ENCODE measurements at regions not wholly inside any gene's neighbourhood (a gene's known extent, or its start where the extent isn't known, plus 50 kb on each side); places are given as distances from the start of the nearest gene placed in this dataset.
"Not testable (repeated sequence)": the region's sequence is repeated elsewhere in the genome, so short reads cannot be mapped to it uniquely, and the experiment has no call there.

DNA sequence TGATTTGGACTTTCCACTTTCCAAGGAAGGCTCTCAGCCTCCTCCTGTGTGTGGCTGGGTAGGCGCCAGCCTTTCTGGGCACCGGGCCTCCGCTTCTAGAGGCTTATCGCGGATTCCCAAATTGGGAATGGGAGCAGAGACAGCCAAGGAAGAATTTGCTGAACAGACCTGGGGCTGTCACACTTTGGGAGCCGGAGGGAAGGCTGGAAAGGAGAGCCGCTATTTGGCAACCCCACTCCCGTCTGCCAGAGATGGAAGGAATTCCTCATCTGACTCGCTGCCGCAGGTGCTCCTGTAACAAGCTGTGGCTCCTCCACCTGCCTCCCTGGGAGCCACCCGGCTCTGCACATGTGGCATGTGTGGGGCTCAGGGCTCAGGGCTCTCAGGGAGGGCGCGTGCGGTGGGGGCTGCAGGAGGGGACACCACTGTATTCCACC, 50.8 kb upstream of the ECHDC3 start:
- DNase-seq: no peak

DNA sequence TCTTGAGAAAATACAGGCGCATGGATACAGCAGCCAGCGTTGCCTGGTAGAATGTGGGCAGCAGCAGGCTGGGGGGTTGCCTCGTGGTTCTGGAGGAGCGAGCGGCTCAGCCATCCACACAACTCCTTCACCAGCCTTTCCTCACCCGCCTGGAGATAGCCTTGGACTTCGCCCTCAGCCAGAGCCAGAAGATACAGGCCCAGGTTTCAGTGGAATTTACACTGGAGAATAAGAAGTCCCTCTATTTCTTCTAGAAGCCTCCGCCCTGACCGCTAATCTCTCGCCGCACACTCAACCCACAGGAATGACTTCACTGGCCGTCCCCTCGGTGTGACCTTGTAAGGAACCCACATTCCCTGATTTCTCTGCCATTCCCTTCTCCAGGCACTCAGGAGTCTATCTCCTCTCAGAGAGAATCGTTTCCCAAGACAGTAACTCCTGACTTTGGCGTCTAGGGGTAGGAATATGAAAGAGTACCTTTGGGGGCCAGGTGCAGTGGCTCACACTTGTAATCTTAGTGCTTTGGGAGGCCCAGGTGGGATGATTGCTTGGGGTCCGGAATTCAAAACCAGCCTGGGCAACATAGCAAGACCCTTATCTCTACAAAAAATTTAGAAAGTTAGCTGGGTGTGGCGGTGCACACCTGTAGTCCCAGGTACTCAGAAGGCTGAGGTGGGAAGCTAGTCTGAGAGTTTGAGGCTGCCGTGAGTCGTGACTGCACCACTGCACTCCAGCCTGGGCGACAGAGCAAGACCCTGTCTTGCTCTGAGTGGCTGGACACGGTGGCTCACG, 52.0 kb upstream of the ECHDC3 start:
- DNase-seq: no peak

DNA sequence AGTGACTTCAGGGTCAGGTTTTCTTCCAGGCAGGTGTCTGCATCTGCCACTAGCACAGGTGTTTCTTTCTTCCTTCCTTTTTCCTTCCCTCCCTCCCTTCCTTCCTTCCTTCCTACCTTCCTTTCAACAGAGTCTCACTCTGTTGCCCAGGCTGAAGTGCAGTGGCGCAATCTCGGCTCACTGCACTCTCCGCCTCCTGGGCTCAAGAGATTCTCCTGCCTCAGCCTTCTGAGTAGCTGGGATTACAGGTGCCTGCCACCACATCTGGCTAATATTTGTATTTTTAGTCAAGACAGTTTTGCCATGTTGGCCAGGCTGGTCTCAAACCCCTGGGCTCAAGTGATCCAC, 53.8 kb upstream of the ECHDC3 start:
- DNase-seq: not testable (repeated sequence)

DNA sequence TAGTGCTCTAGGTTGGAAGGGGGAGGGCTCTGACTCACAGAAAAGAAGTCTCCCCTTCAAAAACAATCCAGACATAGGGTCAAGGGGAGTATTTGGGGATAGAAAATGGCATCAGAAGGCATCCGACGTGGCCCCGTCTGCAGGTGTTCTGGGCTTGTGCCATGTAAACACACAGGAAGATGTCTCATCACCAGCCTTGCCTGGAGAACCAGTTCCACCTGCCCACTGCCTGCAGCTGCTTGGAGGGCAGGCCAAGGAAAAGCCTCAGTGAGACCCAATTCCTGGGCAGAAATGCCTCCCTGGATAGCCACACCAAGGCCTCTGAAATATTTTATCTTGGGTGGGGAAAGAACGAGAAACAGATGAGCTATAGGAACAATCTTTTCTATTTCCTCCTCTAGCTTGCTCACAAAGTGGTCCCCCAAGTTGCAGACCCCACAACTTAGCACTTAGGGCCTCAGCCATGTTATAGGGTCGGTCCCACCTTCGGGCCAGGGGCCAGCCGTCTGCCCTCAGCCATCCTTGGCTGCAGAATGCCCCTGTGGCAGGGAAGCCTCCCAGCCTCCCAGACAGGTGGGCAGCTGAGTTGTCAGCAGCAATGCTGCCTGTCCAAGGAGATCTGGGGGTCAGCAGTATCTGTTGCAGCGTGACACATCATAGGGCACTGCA, 54.3 kb upstream of the ECHDC3 start:
- no peak for DNase-seq

DNA sequence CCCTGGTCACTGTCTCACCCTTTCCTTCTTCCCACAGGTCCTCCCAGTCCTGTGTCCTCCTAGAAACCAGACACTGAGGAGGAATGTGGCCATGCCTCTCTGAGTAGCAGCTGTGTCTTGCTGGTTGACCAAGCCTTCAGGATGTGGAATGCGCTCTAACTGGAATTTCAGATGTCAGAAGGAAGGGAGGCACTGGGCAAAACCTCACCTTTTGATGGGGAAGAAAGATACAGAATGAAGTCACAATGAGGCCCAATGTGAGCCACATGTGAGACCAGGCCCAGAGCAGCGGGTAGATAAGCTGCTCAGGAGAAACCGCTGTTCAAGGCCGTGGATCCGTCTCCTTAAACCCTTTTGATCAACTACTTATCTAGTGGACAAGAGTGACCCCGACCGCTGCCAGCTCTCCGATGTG, 54.8 kb upstream of the ECHDC3 start:
- no peak for DNase-seq

DNA sequence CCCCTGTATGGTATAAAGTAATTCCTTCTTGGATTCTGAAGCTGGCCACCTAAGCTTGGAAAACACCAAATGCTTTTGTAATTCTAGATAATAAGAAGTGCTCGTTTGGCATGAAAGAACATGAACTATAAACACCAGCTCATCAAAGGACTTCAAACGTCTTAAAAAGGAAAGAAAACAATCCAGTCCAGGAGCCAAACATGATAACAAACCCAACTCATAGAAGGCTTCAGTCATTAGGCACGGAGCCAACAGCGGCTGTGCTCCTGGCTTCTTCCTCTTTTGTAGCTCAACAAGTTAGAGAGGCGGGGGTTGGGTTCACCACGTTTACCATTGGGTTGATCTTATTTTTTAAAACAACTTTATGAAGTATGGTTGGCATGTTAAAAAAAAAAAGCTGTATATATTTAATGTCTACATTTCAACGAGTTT, 56.4 kb upstream of the ECHDC3 start:
- peak; percentile 90 for DNase-seq

DNA sequence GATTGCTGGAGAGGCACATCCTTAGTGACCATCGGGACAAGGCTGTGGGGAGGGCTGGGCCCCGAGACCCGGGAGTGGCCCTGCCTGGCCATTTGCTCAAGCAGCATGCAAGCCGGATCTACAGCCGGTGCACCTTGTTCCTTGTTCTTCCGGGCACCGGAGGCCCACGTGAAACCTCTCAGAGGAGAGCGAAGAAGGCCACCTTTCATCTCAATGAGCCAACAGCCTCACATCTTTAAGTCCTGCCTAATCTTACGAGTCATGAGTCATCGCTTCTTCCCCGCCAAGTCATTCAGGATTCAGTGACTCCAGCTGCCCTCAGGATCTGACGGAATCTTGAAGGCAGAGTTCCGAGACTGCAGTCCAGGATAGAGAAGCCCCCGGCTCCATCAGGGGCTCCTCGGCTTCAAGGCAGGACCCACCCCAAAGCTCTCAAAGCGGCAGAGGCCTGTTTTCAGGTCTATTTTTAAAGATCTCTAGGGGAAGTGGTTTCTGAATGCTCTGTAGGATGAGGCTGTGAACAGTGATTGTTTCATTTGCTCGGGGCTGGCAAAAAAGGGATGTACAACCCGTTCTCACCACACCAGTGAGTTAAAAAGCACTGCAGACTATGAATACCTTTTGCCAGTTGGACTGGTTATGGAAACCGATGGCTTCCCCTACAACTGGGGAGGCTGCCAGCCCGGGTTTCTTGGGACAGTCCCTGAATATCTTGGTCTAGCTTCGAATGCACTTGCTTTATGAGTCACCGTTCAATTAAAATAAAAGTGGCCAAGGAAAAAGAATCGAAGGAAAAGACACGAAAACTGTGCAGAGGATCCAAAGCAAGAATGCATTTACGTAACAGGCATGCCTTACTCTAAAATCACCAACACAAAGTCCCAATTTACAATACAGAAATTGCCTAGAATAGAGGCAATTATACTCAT, 57.2 kb upstream of the ECHDC3 start:
- peak; percentile 83 for DNase-seq

DNA sequence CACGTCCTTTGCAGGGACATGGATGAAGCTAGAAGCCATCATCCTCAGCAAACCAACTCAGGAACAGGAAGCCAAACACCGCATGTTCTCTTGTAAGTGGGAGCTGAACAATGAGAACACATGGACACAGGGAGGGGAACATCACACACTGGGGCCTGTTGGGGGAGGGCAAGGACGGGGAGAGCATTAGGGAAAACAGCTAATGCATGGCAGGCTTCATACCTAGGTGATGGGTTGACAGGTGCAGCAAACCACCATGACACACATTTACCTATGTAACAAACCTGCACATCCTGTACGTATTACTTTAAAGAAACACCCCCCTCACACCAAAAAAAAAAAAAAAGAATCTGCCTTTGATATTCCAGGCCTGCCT, 57.9 kb upstream of the ECHDC3 start:
- DNase-seq: not testable (repeated sequence)

DNA sequence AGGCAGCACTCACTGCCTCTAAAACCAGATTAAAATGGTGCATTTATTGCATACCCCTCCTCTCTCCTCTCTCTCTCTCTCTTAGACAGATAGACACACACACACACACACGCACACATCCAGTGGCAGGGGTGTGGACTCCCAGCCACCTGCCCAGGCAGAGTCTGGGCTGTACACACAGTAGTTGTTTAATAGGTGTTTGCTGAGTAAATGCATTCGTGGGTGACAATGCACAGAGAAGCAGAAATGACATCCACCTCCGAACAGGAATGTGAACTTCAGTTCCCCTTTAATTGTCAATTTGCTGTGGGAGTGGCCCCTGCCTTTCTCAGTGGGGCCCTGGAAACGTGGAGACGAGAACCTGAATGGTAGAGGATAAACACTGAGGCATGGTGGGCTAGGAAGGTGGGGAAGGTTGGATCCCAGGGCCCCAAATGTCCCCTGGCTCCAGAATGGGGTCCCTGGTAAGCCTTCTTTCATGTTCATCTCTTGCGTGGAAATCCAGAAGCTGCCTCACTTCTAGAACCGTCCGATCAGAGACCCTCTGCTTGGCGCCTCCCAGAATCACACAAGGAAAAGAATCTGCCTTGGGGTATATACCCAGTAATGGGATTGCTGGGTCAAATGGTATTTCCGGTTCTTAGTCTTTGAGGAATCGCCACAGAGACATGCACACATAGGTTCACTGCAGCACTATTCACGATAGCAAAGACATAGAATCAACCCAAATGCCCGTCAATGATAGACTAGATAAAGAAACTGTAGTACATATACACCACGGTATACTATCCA, 58.5 kb upstream of the ECHDC3 start:
- DNase-seq: no peak

DNA sequence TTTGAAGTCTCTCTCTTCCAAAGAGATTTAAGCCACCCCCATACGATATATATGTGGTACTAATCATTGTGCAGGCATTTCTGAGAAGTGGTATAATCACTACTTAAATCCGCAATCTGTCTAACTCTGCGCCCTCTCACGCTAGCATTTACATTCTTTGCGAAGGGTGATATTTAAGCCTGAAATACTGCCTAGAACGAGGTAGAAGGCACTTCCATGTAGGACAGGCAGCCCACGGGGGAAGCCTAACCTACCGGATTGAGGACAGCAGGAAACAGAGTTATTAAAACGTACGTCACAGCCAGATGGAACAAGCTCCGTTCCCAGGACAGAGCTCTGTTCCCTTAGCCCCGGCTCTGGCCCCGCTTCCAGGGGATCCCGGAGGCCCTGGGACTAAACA, 59.3 kb upstream of the ECHDC3 start:
- no peak for DNase-seq

DNA sequence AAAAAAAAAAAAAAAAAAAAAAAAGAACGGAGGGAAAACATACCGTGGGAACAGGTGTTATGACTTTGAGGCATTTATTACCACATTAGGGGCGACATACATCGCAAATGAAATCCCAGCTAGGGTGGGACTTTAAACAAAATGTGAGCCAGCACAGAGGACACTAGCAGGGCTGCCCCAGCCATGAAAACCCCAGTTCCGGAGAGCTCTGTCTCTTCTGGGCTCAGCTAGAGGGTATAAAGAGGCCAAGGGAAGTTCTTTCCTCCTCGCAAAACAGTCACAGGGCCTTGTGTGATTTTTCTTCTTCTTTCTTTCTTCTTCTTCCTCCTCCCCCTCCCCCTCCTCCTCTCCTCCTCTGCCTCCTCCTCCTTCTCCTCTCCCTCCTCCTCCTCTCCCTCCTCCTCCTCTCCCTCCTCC, 59.9 kb upstream of the ECHDC3 start:
- DNase-seq: no peak

DNA sequence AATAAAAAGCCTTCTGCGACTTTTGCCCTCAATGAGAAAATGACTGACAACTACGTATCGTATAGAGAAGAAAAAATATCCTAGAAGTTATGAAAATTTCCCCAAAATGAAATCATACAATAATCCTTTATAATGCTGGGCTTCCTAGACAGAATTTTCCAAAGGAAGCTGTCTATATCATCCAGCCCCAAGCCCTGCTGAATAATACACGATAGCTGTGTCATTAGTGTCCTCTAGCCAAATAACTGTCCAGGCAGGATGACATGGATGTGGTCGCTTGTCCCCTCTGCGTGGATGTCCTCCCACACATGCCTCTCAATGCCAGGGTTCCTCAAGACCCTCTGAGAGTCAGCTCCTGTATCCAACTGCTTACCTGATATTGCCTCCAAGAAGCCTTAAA, 61.7 kb upstream of the ECHDC3 start:
- no peak for DNase-seq

DNA sequence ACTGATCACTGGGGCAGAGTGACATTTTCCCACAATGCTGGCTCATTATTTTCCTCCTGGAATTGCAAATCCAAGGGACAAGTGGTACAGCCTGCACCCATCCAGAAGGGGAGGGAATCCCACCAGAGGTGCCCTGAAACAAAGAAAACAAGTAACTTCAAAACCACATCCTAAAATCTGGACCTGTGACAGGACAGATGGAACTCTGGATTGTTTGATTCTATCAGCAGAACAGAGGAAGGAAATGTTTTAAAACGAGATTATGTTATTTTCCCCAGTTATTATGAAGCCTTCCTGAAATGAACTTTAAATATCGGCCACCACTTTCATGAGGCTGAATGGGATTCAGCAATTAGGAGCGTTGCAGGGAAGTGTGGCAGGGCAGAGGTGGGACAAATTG, 62.2 kb upstream of the ECHDC3 start:
- no peak for DNase-seq

DNA sequence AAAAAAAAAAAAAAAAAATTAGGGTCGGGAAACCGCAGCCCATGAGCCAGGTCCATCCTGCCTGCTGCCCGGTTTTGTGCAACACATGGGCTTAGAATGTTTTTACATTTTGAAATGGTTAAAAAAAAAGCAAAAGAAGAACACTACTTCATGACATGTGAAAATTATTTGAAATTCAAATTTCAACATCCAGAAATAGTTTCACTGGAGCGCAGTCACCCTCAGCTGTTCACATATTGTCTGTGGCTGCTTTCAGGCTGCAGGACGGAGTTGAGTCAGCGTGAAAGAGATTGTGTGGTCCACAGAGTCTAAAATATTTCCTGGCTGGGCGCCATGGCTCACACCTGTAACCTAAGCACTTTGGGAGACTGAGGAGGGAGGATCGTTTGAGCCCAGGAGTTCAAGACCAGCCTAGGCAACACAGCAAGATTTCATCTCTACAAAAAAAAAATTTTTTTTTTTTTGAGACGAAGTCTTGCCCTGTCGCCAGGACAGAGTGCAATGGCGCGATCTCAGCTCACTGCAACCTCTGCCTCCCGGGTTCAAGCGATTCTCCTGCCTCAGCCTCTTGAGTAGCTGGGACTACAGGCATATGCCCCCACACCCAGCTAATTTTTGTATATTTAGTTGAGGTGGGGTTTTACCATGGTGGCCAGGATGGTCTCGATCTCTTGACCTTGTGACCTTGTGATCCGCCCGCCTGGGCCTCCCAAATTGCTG, 63.9 kb upstream of the ECHDC3 start:
- DNase-seq: no peak

DNA sequence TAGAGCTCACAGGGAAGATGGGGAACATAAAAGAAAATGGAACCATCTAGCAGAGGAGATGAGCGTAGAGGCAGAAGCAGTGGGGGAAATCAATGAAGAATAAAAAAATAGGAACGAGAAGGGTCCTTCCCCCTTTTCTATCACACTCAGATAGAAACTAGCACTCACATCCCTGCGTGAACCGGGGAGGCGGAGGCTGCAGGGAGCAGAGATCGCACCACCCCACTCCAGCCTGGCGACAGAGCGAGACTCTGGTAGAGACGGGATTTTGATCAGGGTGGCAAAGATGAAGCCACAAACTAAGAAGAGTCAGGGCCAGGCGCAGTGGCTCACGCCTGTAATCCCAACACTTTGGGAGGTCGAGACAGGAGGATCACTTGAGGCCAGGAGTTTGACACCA, 64.7 kb upstream of the ECHDC3 start:
- no peak for DNase-seq

DNA sequence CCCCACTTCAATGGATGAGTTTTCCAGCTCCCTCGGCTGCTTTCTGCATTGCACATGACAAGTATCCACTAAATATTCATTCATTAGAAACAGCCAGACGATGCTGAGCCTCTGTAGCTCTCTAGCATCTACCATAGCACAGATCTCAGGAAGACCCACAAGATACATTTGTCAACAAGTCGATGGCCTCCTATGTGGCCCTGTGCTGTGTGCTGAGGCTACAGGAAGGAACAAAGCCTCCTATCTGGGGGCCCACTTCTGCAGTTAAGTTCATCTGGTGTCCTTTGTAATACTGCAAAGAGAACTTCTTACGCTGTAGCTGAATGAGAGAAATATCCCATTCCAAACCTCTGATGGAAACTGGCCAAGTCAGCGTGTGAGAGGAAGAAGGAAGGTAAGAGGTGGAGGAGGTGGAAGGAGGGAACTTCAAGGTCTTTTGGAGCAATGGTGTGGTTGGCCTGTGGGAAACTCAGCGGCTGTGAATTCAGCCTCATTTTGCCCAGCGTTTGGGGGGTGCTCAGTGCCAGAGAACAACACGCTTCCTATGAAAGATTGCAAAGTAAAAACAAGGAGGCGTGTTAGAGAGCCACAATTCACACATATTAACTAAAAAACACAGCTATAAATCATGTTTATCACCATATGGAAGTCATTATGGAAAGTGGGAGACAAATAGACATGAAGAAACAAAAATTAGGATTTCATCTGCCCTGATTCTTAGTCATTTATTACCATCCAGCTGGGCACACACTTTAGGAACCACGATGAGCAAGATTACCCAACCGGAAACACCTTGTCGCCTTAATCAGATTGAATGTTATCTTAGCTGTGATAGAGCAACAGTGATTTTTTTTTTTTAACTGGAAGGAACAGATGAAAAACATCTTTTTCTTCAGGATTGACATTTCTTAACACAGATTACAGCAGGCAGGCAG, 62.2 kb upstream of the USP6NL start:
- DNase-seq: no peak

DNA sequence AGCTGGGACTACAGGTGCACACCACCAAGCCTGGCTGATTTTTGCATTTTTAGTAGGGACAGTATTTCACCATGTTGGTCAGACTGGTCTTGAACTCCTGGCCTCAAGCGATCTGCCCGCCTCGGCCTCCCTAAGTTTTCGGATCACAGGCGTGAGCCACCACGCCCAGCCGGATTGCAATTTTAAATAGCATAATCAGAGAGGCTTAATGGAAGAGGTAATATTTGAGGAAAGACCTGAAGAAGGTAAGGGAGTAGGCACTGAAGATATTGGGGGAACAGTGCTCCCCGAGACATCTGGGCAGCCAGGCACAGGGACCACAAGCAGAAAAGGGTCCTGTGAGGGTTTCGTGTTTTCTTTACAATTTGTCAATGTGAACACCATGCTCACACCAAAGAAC, 61.4 kb upstream of the USP6NL start:
- DNase-seq: no peak

DNA sequence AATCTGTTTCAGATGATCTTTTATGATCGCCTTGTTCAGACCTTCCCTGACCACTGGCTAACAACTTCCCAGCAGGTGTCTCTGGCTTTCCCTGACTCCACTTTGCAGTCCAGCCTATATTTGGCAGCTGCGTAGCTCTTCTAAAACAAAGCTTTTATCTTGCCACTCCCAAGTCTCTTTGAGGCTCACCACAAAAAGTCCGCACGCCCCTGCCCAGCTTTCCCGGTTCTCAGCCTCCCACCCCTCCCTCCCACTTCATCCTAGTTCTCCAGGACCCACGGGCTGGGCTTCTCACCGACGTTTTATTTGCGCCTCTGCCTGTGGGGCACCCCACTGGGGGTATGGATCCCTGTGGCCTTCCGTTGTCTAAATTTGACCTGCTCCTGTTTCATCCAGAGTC, 58.9 kb upstream of the USP6NL start:
- no peak for DNase-seq

DNA sequence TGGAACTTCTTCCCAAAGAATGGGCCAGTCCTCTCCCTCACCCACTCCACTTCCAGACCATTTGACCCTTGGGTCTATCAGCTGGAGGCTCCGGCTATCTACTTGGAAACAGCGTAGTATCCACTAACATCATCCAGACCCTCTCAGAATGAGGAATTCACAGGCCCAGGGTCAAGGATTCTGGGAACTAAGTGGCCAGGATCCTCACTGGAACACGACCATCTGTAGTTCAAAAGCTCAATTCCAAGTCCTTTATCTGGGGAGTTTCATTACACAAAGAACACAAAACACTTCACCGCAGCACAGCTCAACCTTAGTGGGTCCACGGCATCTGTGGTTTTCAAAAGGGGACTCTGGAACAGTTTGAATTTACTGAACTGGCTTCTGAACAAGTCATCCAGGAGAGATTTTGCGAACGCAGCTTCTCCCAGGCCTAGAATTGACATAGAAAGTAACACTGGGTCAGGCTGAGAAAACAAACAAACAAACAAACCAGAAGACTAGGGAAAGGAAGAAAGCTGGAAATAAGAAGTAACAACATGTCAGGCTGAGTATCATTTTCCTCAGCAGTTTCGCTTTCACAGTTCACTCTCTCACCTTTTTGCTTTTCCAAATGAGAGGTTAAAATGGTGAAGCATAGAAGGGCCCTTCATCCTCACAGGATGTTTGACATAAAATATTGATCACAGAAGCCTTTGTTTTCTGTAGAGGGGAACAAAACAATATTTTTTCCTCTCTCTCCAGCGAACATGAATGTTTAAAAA, 57.6 kb upstream of the USP6NL start:
- no peak for DNase-seq

DNA sequence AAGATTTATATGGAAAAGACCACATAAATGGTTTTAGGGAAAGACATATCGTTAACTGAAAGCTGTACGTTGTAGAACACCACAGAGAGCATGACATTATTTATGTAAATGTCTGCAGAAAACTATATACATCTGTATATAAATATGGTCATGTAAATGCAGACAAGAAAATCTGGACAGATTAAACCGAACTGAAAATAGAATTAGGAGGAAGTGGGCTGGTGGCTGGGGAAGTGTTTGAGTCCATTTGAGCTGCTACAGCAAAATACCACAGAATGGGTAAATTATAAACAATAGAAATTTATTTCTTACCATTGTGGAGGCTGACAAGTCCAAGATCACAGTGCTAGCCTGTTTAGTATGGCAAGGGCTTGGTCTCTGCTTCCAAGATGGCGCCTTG, 56.3 kb upstream of the USP6NL start:
- no peak for DNase-seq
